Spleen (tissue), 11 donors: ENCODE measurements at regions not wholly inside any gene's neighbourhood (a gene's known extent, or its start where the extent isn't known, plus 50 kb on each side); places are given as distances from the start of the nearest gene placed in this dataset.

Experiments used
- DNase-seq: peaks from one replicate; pipeline ENCODE4 v3.0.0-alpha.2; 2020
- H3K27ac ChIP-seq, 8 donors: fragments of 200-600 bp; sonication (generic) in 7 of 8; 1 replicate in 4 of 8; 2 replicates in 4 of 8; pipeline versions ENCODE4 v1.5.0 to v1.8.0; 2016 to 2021; ENCODE audit warnings: inconsistent platforms in 4 of 8, mild to moderate bottlenecking in 4 of 8, moderate library complexity in 1 of 8
- H3K27me3 ChIP-seq, 7 donors: fragments of 200-600 bp; sonication (generic) in 6 of 7; replicated peaks in 1 of 7; 1 replicate in 4 of 7; 2 replicates in 3 of 7; pipeline versions ENCODE4 v1.5.0 to v1.8.0; 2016 to 2021; ENCODE audit warnings: inconsistent platforms in 3 of 7, mild to moderate bottlenecking in 1 of 7
- H3K36me3 ChIP-seq, 6 donors: fragments of 200-600 bp; sonication (generic) in 5 of 6; 1 replicate in 4 of 6; 2 replicates in 2 of 6; pipeline versions ENCODE4 v1.5.0 to v1.8.0; 2016 to 2021; ENCODE audit warnings: inconsistent platforms in 2 of 6
- H3K4me1 ChIP-seq, 6 donors: fragments of 200-600 bp; sonication (generic) in 5 of 6; 1 replicate in 3 of 6; 2 replicates in 3 of 6; pipeline versions ENCODE4 v1.5.0 to v1.8.0; 2016 to 2021; ENCODE audit warnings: inconsistent platforms in 3 of 6
- H3K4me3 ChIP-seq, 8 donors: fragments of 200-600 bp; sonication (generic) in 7 of 8; 1 replicate in 4 of 8; 2 replicates in 4 of 8; pipeline versions ENCODE4 v1.5.0 to v1.8.0; 2016 to 2021; ENCODE audit warnings: inconsistent platforms in 4 of 8, mild to moderate bottlenecking in 4 of 8, moderate library complexity in 2 of 8
- H3K9me3 ChIP-seq, 8 donors: fragments of 200-600 bp; sonication (generic) in 7 of 8; 1 replicate in 4 of 8; 2 replicates in 4 of 8; pipeline versions ENCODE4 v1.5.0 to v1.8.0; 2016 to 2021; ENCODE audit warnings: inconsistent platforms in 4 of 8
- POLR2A ChIP-seq, 3 donors: fragments of 450-650 bp; IDR thresholded peaks; one replicate each; pipeline ENCODE4 v1.5.1; 2017; ENCODE audit warnings: antibody characterized with exemption in 3 of 3, mild to moderate bottlenecking in 1 of 3
- POLR2AphosphoS5 ChIP-seq, 3 donors: sonication (generic); formaldehyde crosslinking; IDR thresholded peaks; one replicate each; pipeline ENCODE4 v1.5.1; 2017; ENCODE audit warnings: antibody characterized with exemption in 3 of 3
- WGBS, 5 donors: extraction: QIAGEN DNeasy Blood & Tissue Kit in 3 of 5; methylation state at CpG; one replicate each; pipeline versions ENCODE4 v1.1.5 to v1.1.7; 2013 to 2018; 5-methylcytosine and 5-hydroxymethylcytosine counted together
- intact Hi-C: fragments of 100-400 bp; cut with DNase I; formaldehyde crosslinking; loops from one replicate; pipeline ENCODE4 v1.15.0; 2023; ENCODE audit warnings: low total_unique reads
- TF ChIP-seq, protein P1 (sequence below), 11 experiments: fragments of 200-600 bp in 7 of 11; fragments of 450-650 bp in 4 of 11; sonication (generic) in 4 of 11; IDR thresholded peaks in 8 of 11; conservative IDR thresholded peaks in 3 of 11; 1 replicate in 7 of 11; 2 replicates in 4 of 11; pipeline versions ENCODE4 v1.4.0 to v1.8.0; 2016 to 2021; ENCODE audit warnings: antibody characterized with exemption in 11 of 11, inconsistent platforms in 4 of 11, mild to moderate bottlenecking in 1 of 11
- donor health status: healthy with polysubstance abuse.
- donor health status: DM: no; HTN: no; CAD: no; lungs with moderate emphysema.
- donor health status: DM: no; HTN: no; CAD: no.
- donor health status: Bipolar disorder and iron deficiency.
- donor health status: healthy.
- donor health status: DM: no; HTN: no; CAD: no.
- donor health status: DM: yes; HTN: yes; CAD: no.

GRCh38 chr14:27056586-27056985 lies 458.8 kb upstream of the NOVA1 start:
- DNase-seq, result no peak
- TF ChIP-seq, protein P1, sequence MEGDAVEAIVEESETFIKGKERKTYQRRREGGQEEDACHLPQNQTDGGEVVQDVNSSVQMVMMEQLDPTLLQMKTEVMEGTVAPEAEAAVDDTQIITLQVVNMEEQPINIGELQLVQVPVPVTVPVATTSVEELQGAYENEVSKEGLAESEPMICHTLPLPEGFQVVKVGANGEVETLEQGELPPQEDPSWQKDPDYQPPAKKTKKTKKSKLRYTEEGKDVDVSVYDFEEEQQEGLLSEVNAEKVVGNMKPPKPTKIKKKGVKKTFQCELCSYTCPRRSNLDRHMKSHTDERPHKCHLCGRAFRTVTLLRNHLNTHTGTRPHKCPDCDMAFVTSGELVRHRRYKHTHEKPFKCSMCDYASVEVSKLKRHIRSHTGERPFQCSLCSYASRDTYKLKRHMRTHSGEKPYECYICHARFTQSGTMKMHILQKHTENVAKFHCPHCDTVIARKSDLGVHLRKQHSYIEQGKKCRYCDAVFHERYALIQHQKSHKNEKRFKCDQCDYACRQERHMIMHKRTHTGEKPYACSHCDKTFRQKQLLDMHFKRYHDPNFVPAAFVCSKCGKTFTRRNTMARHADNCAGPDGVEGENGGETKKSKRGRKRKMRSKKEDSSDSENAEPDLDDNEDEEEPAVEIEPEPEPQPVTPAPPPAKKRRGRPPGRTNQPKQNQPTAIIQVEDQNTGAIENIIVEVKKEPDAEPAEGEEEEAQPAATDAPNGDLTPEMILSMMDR (IDR thresholded peaks at IDR 0.05 in 8 of 11, conservative IDR thresholded peaks at IDR 0.05 in 3 of 11), result no peak
- no peak for TF ChIP-seq POLR2AphosphoS5 (IDR thresholded peaks at IDR 0.05)
- no peak for TF ChIP-seq POLR2A (IDR thresholded peaks at IDR 0.05)

GRCh38 chr14:27061299-27061698 lies 463.5 kb upstream of the NOVA1 start:
- DNase-seq, result no peak
- no peaks in the 10 kb centered on the region for H3K4me1 ChIP-seq
- H3K4me3 ChIP-seq, result no peak overlapping the region
- TF ChIP-seq POLR2A (IDR thresholded peaks at IDR 0.05) (no peak), POLR2AphosphoS5 (IDR thresholded peaks at IDR 0.05) (no peak)
- TF ChIP-seq, protein P1 (IDR thresholded peaks at IDR 0.05 in 8 of 11, conservative IDR thresholded peaks at IDR 0.05 in 3 of 11), result no peak
- intact Hi-C loops, result no loop called here
- no peaks in the 10 kb centered on the region for H3K36me3 ChIP-seq
- H3K9me3 ChIP-seq, result peaks cover 0 to 11% (median 0%) of the 10 kb centered on the region in 8 donors
- WGBS, 5 donors, result 88 to 94% (median 90%) methylated on average over 2 of the region's 2 CpGs
- H3K27me3 ChIP-seq, result no peaks in the 10 kb centered on the region
- no peak overlapping the region for H3K27ac ChIP-seq

More at GRCh38 chr14:27056586-27056985, 458.8 kb upstream of the NOVA1 start:
- WGBS, 5 donors, result 69 to 88% (median 79%) methylated on average over 1 of the region's 1 CpG
- Histone ChIP-seq H3K36me3 (no peaks in the 10 kb centered on the region), H3K4me3 (no peak overlapping the region), H3K27me3 (no peaks in the 10 kb centered on the region), H3K9me3 (peaks cover 0 to 31% (median 12%) of the 10 kb centered on the region in 8 donors), H3K27ac (no peak overlapping the region), H3K4me1 (no peaks in the 10 kb centered on the region)
- intact Hi-C loops, result no loop called here

GRCh38 chr14:27063959-27064358 lies 466.1 kb upstream of the NOVA1 start:
- intact Hi-C loops, result no loop called here

DNA sequence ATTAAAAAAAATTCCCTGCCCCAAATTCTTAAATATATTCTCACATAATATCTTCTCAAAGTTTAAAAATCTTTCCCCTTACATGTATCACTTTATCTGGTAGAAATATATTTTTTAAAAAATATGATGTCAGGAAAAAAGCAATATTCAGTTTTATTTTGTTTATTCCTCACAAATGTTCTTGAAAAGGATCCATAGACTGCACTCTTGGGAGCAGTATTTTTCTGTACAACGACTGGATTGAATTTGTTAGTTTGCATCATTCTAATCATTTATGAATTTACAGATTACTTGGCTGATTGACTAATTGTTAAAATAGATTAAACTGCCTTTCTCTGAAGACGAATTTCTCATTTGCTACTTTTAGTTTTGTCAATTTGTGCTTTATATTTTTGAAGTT lies 468.1 kb upstream of the NOVA1 start:
- intact Hi-C loops, result no loop called here
- 29 to 48% (median 35%) methylated on average over 2 of the region's 2 CpGs for WGBS, 5 donors
- Histone ChIP-seq H3K4me3 (no peak overlapping the region), H3K27me3 (no peaks in the 10 kb centered on the region), H3K27ac (no peak overlapping the region), H3K36me3 (no peaks in the 10 kb centered on the region), H3K9me3 (no peaks in the 10 kb centered on the region), H3K4me1 (no peaks in the 10 kb centered on the region)
- DNase-seq, result no peak
- TF ChIP-seq, protein P1 (IDR thresholded peaks at IDR 0.05 in 8 of 11, conservative IDR thresholded peaks at IDR 0.05 in 3 of 11), result no peak
- no peak for TF ChIP-seq POLR2A (IDR thresholded peaks at IDR 0.05)
- TF ChIP-seq POLR2AphosphoS5 (IDR thresholded peaks at IDR 0.05), result no peak

More at GRCh38 chr14:27063959-27064358, 466.1 kb upstream of the NOVA1 start:
- Histone ChIP-seq H3K27me3 (no peaks in the 10 kb centered on the region), H3K4me1 (no peaks in the 10 kb centered on the region), H3K9me3 (peaks cover 0 to 8% (median 0%) of the 10 kb centered on the region in 8 donors), H3K36me3 (no peaks in the 10 kb centered on the region), H3K4me3 (no peak overlapping the region), H3K27ac (no peak overlapping the region)
- DNase-seq, result no peak
- TF ChIP-seq, protein P1 (IDR thresholded peaks at IDR 0.05 in 8 of 11, conservative IDR thresholded peaks at IDR 0.05 in 3 of 11), result no peak
- TF ChIP-seq POLR2AphosphoS5 (IDR thresholded peaks at IDR 0.05), result no peak
- TF ChIP-seq POLR2A (IDR thresholded peaks at IDR 0.05), result no peak
